NCI-H1048 (cell line): ENCODE measurements at regions not wholly inside any gene's neighbourhood (a gene's known extent, or its start where the extent isn't known, plus 50 kb on each side); places are given as distances from the start of the nearest gene placed in this dataset.

Source experiments
- DNase-seq: peaks from one replicate; lab custom pipeline; 2025; lab: John Stamatoyannopoulos, UW

GRCh38 chr3:27943106-27943505 lies 221.0 kb upstream of the EOMES start:
- DNase-seq: no peak

- DNase-seq: no peak
Measured at GRCh38 chr3:27945229-27945628, 223.1 kb upstream of the EOMES start.

GRCh38 chr3:27960133-27960532 lies 238.0 kb upstream of the EOMES start:
- no peak for DNase-seq

GRCh38 chr3:27963519-27963918 lies 241.4 kb upstream of the EOMES start:
- DNase-seq: no peak

GRCh38 chr3:27971600-27971999 lies 249.5 kb upstream of the EOMES start:
- no peak for DNase-seq

GRCh38 chr3:27976933-27977332 lies 254.8 kb upstream of the EOMES start:
- DNase-seq: no peak

GRCh38 chr3:27978440-27978839 lies 256.3 kb upstream of the EOMES start:
- no peak for DNase-seq

GRCh38 chr3:27985369-27986035 lies 255.9 kb upstream of the CMC1 start:
- DNase-seq: no peak

GRCh38 chr3:27986234-27986879 lies 255.1 kb upstream of the CMC1 start:
- DNase-seq: no peak

GRCh38 chr3:27990324-27990723 lies 251.1 kb upstream of the CMC1 start:
- no peak for DNase-seq

GRCh38 chr3:27990837-27991236 lies 250.6 kb upstream of the CMC1 start:
- no peak for DNase-seq

GRCh38 chr3:27993051-27993450 lies 248.4 kb upstream of the CMC1 start:
- DNase-seq: no peak

- DNase-seq: no peak
Measured at GRCh38 chr3:28000608-28001007, 240.8 kb upstream of the CMC1 start.

GRCh38 chr3:28008235-28008634 lies 233.2 kb upstream of the CMC1 start:
- DNase-seq: no peak

- no peak for DNase-seq
Measured at GRCh38 chr3:28012830-28013229, 228.6 kb upstream of the CMC1 start.

GRCh38 chr3:28013864-28014473 lies 227.4 kb upstream of the CMC1 start:
- DNase-seq: no peak

GRCh38 chr3:28018925-28019718 lies 222.3 kb upstream of the CMC1 start:
- DNase-seq: no peak

GRCh38 chr3:28019740-28020139 lies 221.7 kb upstream of the CMC1 start:
- no peak for DNase-seq

GRCh38 chr3:28022916-28023315 lies 218.5 kb upstream of the CMC1 start:
- DNase-seq: no peak

- DNase-seq: no peak
Measured at GRCh38 chr3:28028554-28028953, 212.9 kb upstream of the CMC1 start.

- no peak for DNase-seq
Measured at GRCh38 chr3:28033059-28033784, 208.2 kb upstream of the CMC1 start.
